ENCODE measurements at regions not wholly inside any gene's neighbourhood (a gene's known extent, or its start where the extent isn't known, plus 50 kb on each side); places are given as distances from the start of the nearest gene placed in this dataset.

- no peaks in the 10 kb centered on the region for H3K36me3 ChIP-seq (ENCODE audit: control insufficient read depth, insufficient read depth, low read length)
- no peak overlapping the region for H3K9ac ChIP-seq (ENCODE audit: low read length)
- H3K4me3 ChIP-seq (ENCODE audit: low read depth, low read length), result no peak overlapping the region
- no peaks in the 10 kb centered on the region for H3K27me3 ChIP-seq (ENCODE audit: control insufficient read depth, insufficient read depth, low read length)
- H3K9me3 ChIP-seq (ENCODE audit: control insufficient read depth, insufficient read depth, low read depth, low read length), result no peaks in the 10 kb centered on the region
- H3K27ac ChIP-seq (ENCODE audit: low read depth, low read length), result no peak overlapping the region
- no peaks in the 10 kb centered on the region for H3K4me1 ChIP-seq (ENCODE audit: control insufficient read depth, insufficient read depth, low read length)
Observed at GRCh38 chr1:101509370-101509769, 272.6 kb downstream of the S1PR1 start.

- H3K36me3 ChIP-seq (ENCODE audit: control insufficient read depth, insufficient read depth, low read length), result no peaks in the 10 kb centered on the region
- H3K9me3 ChIP-seq (ENCODE audit: control insufficient read depth, insufficient read depth, low read depth, low read length), result 0 out of 2 replicates have a peak, but pooled peaks cover 4% of the 10 kb centered on the region
- no peak overlapping the region for H3K4me3 ChIP-seq (ENCODE audit: low read depth, low read length)
- H3K9ac ChIP-seq (ENCODE audit: low read length), result no peak overlapping the region
- H3K4me1 ChIP-seq (ENCODE audit: control insufficient read depth, insufficient read depth, low read length), result no peaks in the 10 kb centered on the region
- H3K27ac ChIP-seq (ENCODE audit: low read depth, low read length), result no peak overlapping the region
- no peaks in the 10 kb centered on the region for H3K27me3 ChIP-seq (ENCODE audit: control insufficient read depth, insufficient read depth, low read length)
Observed at GRCh38 chr1:101511202-101511891, 274.5 kb downstream of the S1PR1 start.

- no peak overlapping the region for H3K9ac ChIP-seq (ENCODE audit: low read length)
- no peaks in the 10 kb centered on the region for H3K4me1 ChIP-seq (ENCODE audit: control insufficient read depth, insufficient read depth, low read length)
Observed at GRCh38 chr1:101520302-101520701, 283.5 kb downstream of the S1PR1 start.

GRCh38 chr1:101522486-101522885, 285.7 kb downstream of the S1PR1 start:
- H3K27me3 ChIP-seq (ENCODE audit: control insufficient read depth, insufficient read depth, low read length), result no peaks in the 10 kb centered on the region

More at GRCh38 chr1:101520302-101520701, 283.5 kb downstream of the S1PR1 start:
- Histone ChIP-seq H3K9me3 (ENCODE audit: control insufficient read depth, insufficient read depth, low read depth, low read length) (peaks cover 6% of the 10 kb centered on the region; the same call in 1 of the 2 replicates), H3K4me3 (ENCODE audit: low read depth, low read length) (no peak overlapping the region), H3K27ac (ENCODE audit: low read depth, low read length) (no peak overlapping the region), H3K27me3 (ENCODE audit: control insufficient read depth, insufficient read depth, low read length) (no peaks in the 10 kb centered on the region), H3K36me3 (ENCODE audit: control insufficient read depth, insufficient read depth, low read length) (no peaks in the 10 kb centered on the region)

GRCh38 chr1:101526813-101527212, 290.0 kb downstream of the S1PR1 start:
- no peaks in the 10 kb centered on the region for H3K4me1 ChIP-seq (ENCODE audit: control insufficient read depth, insufficient read depth, low read length)
- H3K4me3 ChIP-seq (ENCODE audit: low read depth, low read length), result no peak overlapping the region
- no peaks in the 10 kb centered on the region for H3K27me3 ChIP-seq (ENCODE audit: control insufficient read depth, insufficient read depth, low read length)
- H3K9me3 ChIP-seq (ENCODE audit: control insufficient read depth, insufficient read depth, low read depth, low read length), result peaks cover 8% of the 10 kb centered on the region
- H3K36me3 ChIP-seq (ENCODE audit: control insufficient read depth, insufficient read depth, low read length), result no peaks in the 10 kb centered on the region
- no peak overlapping the region for H3K9ac ChIP-seq (ENCODE audit: low read length)
- H3K27ac ChIP-seq (ENCODE audit: low read depth, low read length), result no peak overlapping the region

More at GRCh38 chr1:101522486-101522885, 285.7 kb downstream of the S1PR1 start:
- no peak overlapping the region for H3K27ac ChIP-seq (ENCODE audit: low read depth, low read length)
- no peak overlapping the region for H3K9ac ChIP-seq (ENCODE audit: low read length)
- no peaks in the 10 kb centered on the region for H3K4me1 ChIP-seq (ENCODE audit: control insufficient read depth, insufficient read depth, low read length)
- no peak overlapping the region for H3K4me3 ChIP-seq (ENCODE audit: low read depth, low read length)
- H3K36me3 ChIP-seq (ENCODE audit: control insufficient read depth, insufficient read depth, low read length), result no peaks in the 10 kb centered on the region
- H3K9me3 ChIP-seq (ENCODE audit: control insufficient read depth, insufficient read depth, low read depth, low read length), result no peaks in the 10 kb centered on the region

GRCh38 chr1:101532377-101532776, 295.6 kb downstream of the S1PR1 start:
- H3K4me1 ChIP-seq (ENCODE audit: control insufficient read depth, insufficient read depth, low read length), result no peaks in the 10 kb centered on the region
- H3K9me3 ChIP-seq (ENCODE audit: control insufficient read depth, insufficient read depth, low read depth, low read length), result peaks cover 8% of the 10 kb centered on the region
- no peaks in the 10 kb centered on the region for H3K36me3 ChIP-seq (ENCODE audit: control insufficient read depth, insufficient read depth, low read length)
- no peak overlapping the region for H3K27ac ChIP-seq (ENCODE audit: low read depth, low read length)
- H3K9ac ChIP-seq (ENCODE audit: low read length), result no peak overlapping the region
- no peak overlapping the region for H3K4me3 ChIP-seq (ENCODE audit: low read depth, low read length)
- no peaks in the 10 kb centered on the region for H3K27me3 ChIP-seq (ENCODE audit: control insufficient read depth, insufficient read depth, low read length)

GRCh38 chr1:101540161-101540560, 303.3 kb downstream of the S1PR1 start:
- Histone ChIP-seq H3K4me3 (ENCODE audit: low read depth, low read length) (no peak overlapping the region), H3K36me3 (ENCODE audit: control insufficient read depth, insufficient read depth, low read length) (no peaks in the 10 kb centered on the region), H3K27me3 (ENCODE audit: control insufficient read depth, insufficient read depth, low read length) (no peaks in the 10 kb centered on the region), H3K4me1 (ENCODE audit: control insufficient read depth, insufficient read depth, low read length) (no peaks in the 10 kb centered on the region), H3K27ac (ENCODE audit: low read depth, low read length) (no peak overlapping the region), H3K9me3 (ENCODE audit: control insufficient read depth, insufficient read depth, low read depth, low read length) (no peaks in the 10 kb centered on the region), H3K9ac (ENCODE audit: low read length) (no peak overlapping the region)

GRCh38 chr1:101546885-101547284, 310.1 kb downstream of the S1PR1 start:
- Histone ChIP-seq H3K27ac (ENCODE audit: low read depth, low read length) (no peak overlapping the region), H3K9ac (ENCODE audit: low read length) (no peak overlapping the region), H3K4me3 (ENCODE audit: low read depth, low read length) (no peak overlapping the region), H3K4me1 (ENCODE audit: control insufficient read depth, insufficient read depth, low read length) (no peaks in the 10 kb centered on the region), H3K9me3 (ENCODE audit: control insufficient read depth, insufficient read depth, low read depth, low read length) (no peaks in the 10 kb centered on the region), H3K36me3 (ENCODE audit: control insufficient read depth, insufficient read depth, low read length) (no peaks in the 10 kb centered on the region), H3K27me3 (ENCODE audit: control insufficient read depth, insufficient read depth, low read length) (no peaks in the 10 kb centered on the region)

- Histone ChIP-seq H3K4me1 (ENCODE audit: control insufficient read depth, insufficient read depth, low read length) (no peaks in the 10 kb centered on the region), H3K27ac (ENCODE audit: low read depth, low read length) (no peak overlapping the region), H3K27me3 (ENCODE audit: control insufficient read depth, insufficient read depth, low read length) (no peaks in the 10 kb centered on the region), H3K9ac (ENCODE audit: low read length) (no peak overlapping the region), H3K36me3 (ENCODE audit: control insufficient read depth, insufficient read depth, low read length) (no peaks in the 10 kb centered on the region), H3K9me3 (ENCODE audit: control insufficient read depth, insufficient read depth, low read depth, low read length) (no peaks in the 10 kb centered on the region), H3K4me3 (ENCODE audit: low read depth, low read length) (no peak overlapping the region)
Observed at GRCh38 chr1:101547357-101547756, 310.5 kb downstream of the S1PR1 start.

GRCh38 chr1:101548376-101548775, 311.6 kb downstream of the S1PR1 start:
- H3K4me3 ChIP-seq (ENCODE audit: low read depth, low read length), result no peak overlapping the region
- H3K9ac ChIP-seq (ENCODE audit: low read length), result no peak overlapping the region
- H3K27ac ChIP-seq (ENCODE audit: low read depth, low read length), result no peak overlapping the region
- H3K36me3 ChIP-seq (ENCODE audit: control insufficient read depth, insufficient read depth, low read length), result no peaks in the 10 kb centered on the region
- no peaks in the 10 kb centered on the region for H3K27me3 ChIP-seq (ENCODE audit: control insufficient read depth, insufficient read depth, low read length)
- H3K9me3 ChIP-seq (ENCODE audit: control insufficient read depth, insufficient read depth, low read depth, low read length), result no peaks in the 10 kb centered on the region
- H3K4me1 ChIP-seq (ENCODE audit: control insufficient read depth, insufficient read depth, low read length), result no peaks in the 10 kb centered on the region

- Histone ChIP-seq H3K27me3 (ENCODE audit: control insufficient read depth, insufficient read depth, low read length) (no peaks in the 10 kb centered on the region), H3K9me3 (ENCODE audit: control insufficient read depth, insufficient read depth, low read depth, low read length) (no peaks in the 10 kb centered on the region), H3K4me3 (ENCODE audit: low read depth, low read length) (no peak overlapping the region), H3K36me3 (ENCODE audit: control insufficient read depth, insufficient read depth, low read length) (no peaks in the 10 kb centered on the region), H3K4me1 (ENCODE audit: control insufficient read depth, insufficient read depth, low read length) (no peaks in the 10 kb centered on the region), H3K9ac (ENCODE audit: low read length) (no peak overlapping the region), H3K27ac (ENCODE audit: low read depth, low read length) (no peak overlapping the region)
Observed at GRCh38 chr1:101550581-101550980, 313.8 kb downstream of the S1PR1 start.
